Stimulated activated CD8-positive, alpha-beta memory T cell treated with anti-CD3 and anti-CD28 coated beads, Interleukin-4, amount 100 ng/mL, for 24 hours (primary cell): ENCODE measurements at regions not wholly inside any gene's neighbourhood (a gene's known extent, or its start where the extent isn't known, plus 50 kb on each side); places are given as distances from the start of the nearest gene placed in this dataset.

Experiments
- DNase-seq: peaks from one replicate; pipeline ENCODE4 v3.0.0-alpha.2; 2020; ENCODE audit warnings: low read depth

- no peak for DNase-seq
Measured at GRCh38 chr18:78151948-78152725, 827.5 kb upstream of the SALL3 start.

- DNase-seq: no peak
Measured at GRCh38 chr18:78153362-78153761, 826.3 kb upstream of the SALL3 start.

GRCh38 chr18:78154444-78154843 lies 825.2 kb upstream of the SALL3 start:
- no peak for DNase-seq

GRCh38 chr18:78154853-78155252 lies 824.8 kb upstream of the SALL3 start:
- DNase-seq: no peak

GRCh38 chr18:78156466-78156865 lies 823.2 kb upstream of the SALL3 start:
- DNase-seq: no peak

GRCh38 chr18:78158943-78159342 lies 820.7 kb upstream of the SALL3 start:
- DNase-seq: no peak

- DNase-seq: no peak
Measured at GRCh38 chr18:78159397-78159796, 820.2 kb upstream of the SALL3 start.

GRCh38 chr18:78160961-78161656 lies 818.5 kb upstream of the SALL3 start:
- DNase-seq: no peak

GRCh38 chr18:78165525-78165924 lies 814.1 kb upstream of the SALL3 start:
- DNase-seq: no peak

GRCh38 chr18:78168526-78168925 lies 811.1 kb upstream of the SALL3 start:
- DNase-seq: no peak

- DNase-seq: no peak
Measured at GRCh38 chr18:78169174-78169864, 810.3 kb upstream of the SALL3 start.

GRCh38 chr18:78171954-78172353 lies 807.7 kb upstream of the SALL3 start:
- no peak for DNase-seq

GRCh38 chr18:78174737-78175136 lies 804.9 kb upstream of the SALL3 start:
- no peak for DNase-seq

GRCh38 chr18:78178812-78179211 lies 800.8 kb upstream of the SALL3 start:
- no peak for DNase-seq

- no peak for DNase-seq
Measured at GRCh38 chr18:78180741-78181140, 798.9 kb upstream of the SALL3 start.

- DNase-seq: no peak
Measured at GRCh38 chr18:78183815-78184214, 795.8 kb upstream of the SALL3 start.

GRCh38 chr18:78191276-78191675 lies 788.3 kb upstream of the SALL3 start:
- DNase-seq: no peak

GRCh38 chr18:78192054-78192453 lies 787.6 kb upstream of the SALL3 start:
- DNase-seq: no peak

GRCh38 chr18:78196280-78196679 lies 783.3 kb upstream of the SALL3 start:
- no peak for DNase-seq

- no peak for DNase-seq
Measured at GRCh38 chr18:78199002-78199401, 780.6 kb upstream of the SALL3 start.

GRCh38 chr18:78199611-78200010 lies 780.0 kb upstream of the SALL3 start:
- no peak for DNase-seq

GRCh38 chr18:78207942-78208341 lies 771.7 kb upstream of the SALL3 start:
- DNase-seq: no peak

- no peak for DNase-seq
Measured at GRCh38 chr18:78208461-78208860, 771.2 kb upstream of the SALL3 start.
